ENCODE measurements at regions not wholly inside any gene's neighbourhood (a gene's known extent, or its start where the extent isn't known, plus 50 kb on each side); places are given as distances from the start of the nearest gene placed in this dataset.

DNA sequence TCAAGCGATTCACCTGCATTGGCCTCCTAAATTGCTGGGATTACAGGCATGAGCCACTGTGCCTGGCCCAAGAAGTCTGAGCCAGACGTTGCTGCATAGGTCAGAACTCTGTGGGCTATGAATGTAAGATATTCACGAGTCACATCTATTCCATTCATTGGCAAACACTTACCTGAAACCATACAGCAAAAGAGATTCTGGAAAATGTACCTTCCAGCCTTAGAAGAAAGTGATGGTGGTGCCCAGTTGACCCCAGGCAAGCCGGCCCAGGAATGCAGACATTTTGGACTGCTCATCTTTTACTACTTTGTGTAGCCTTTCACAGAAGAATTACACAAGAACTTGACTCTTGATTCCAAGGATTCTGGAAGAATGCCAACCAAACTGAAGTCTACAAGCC lies 135.6 kb upstream of the N4BP1 start:
- no peak overlapping the region for H3K9ac ChIP-seq (ENCODE audit: low read depth in 1 of 2, low read length in 2 of 2)
- H3K27ac ChIP-seq (ENCODE audit: low read depth in 1 of 2, low read length in 2 of 2) = no peak overlapping the region
- H3K4me1 ChIP-seq (ENCODE audit: control insufficient read depth in 4 of 4, insufficient read depth in 4 of 4, low read length in 3 of 4) = no peaks in the 10 kb centered on the region
- TF ChIP-seq RAD21 (IDR thresholded peaks at IDR 0.05) = no peak
- no peaks in the 10 kb centered on the region for H3K36me3 ChIP-seq (ENCODE audit: control insufficient read depth in 4 of 4, insufficient read depth in 3 of 4, low read depth in 1 of 4, low read length in 3 of 4)
- 68% methylated on average over 4 of the region's 4 CpGs for WGBS
- DNase-seq (ENCODE audit: low spot score) = no peak
- H3K27me3 ChIP-seq (ENCODE audit: control insufficient read depth in 4 of 4, insufficient read depth in 4 of 4, low read length in 3 of 4) = no peaks in the 10 kb centered on the region
- peaks cover 0 to 5% (median 4%) of the 10 kb centered on the region in 4 donors for H3K9me3 ChIP-seq (ENCODE audit: control insufficient read depth in 4 of 4, low read length in 3 of 4)
- H3K4me3 ChIP-seq (ENCODE audit: low read depth in 1 of 3, low read length in 3 of 3) = no peak overlapping the region

DNA sequence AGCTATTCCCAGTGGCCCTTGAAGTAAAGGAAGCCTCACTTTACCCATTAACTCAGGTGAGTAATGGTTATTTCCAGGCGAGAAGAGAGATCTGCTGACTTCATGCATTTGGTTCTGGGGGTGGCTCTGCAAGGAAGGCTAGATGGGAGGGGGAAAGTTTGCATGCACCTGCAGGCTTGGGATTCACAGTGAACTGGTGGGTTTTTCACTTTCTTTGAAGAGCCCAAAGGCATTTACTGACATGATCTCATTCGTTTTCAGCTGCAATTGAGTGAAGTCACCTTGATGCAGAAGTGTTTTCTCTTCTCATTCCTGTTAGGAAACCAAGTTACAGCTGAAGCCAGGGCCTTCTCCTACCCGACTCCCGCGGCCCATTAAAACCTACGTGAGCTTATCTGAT lies 131.0 kb upstream of the N4BP1 start:
- TF ChIP-seq FOXA1 (IDR thresholded peaks at IDR 0.05) (no peak), NR2F2 (IDR thresholded peaks at IDR 0.05) (no peak), EGR1 (IDR thresholded peaks at IDR 0.05; ENCODE audit: low read depth in 2 of 2) (no peak), RAD21 (IDR thresholded peaks at IDR 0.05) (no peak), FOXA2 (IDR thresholded peaks at IDR 0.05) (no peak), JUND (IDR thresholded peaks at IDR 0.05) (no peak), HNF4A (conservative IDR thresholded peaks at IDR 0.05) (no peak), YY1 (IDR thresholded peaks at IDR 0.05) (no peak), GABPA (IDR thresholded peaks at IDR 0.05 in 1 of 2, conservative IDR thresholded peaks at IDR 0.05 in 1 of 2) (no peak)
- TF ChIP-seq, protein P1, sequence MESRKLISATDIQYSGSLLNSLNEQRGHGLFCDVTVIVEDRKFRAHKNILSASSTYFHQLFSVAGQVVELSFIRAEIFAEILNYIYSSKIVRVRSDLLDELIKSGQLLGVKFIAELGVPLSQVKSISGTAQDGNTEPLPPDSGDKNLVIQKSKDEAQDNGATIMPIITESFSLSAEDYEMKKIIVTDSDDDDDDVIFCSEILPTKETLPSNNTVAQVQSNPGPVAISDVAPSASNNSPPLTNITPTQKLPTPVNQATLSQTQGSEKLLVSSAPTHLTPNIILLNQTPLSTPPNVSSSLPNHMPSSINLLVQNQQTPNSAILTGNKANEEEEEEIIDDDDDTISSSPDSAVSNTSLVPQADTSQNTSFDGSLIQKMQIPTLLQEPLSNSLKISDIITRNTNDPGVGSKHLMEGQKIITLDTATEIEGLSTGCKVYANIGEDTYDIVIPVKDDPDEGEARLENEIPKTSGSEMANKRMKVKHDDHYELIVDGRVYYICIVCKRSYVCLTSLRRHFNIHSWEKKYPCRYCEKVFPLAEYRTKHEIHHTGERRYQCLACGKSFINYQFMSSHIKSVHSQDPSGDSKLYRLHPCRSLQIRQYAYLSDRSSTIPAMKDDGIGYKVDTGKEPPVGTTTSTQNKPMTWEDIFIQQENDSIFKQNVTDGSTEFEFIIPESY (IDR thresholded peaks at IDR 0.05) = no peak
- TF ChIP-seq, protein P2, sequence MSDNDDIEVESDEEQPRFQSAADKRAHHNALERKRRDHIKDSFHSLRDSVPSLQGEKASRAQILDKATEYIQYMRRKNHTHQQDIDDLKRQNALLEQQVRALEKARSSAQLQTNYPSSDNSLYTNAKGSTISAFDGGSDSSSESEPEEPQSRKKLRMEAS (IDR thresholded peaks at IDR 0.05) = no peak
- WGBS = 65% methylated on average over 6 of the region's 6 CpGs
- no peak overlapping the region for H3K9ac ChIP-seq (ENCODE audit: low read depth in 1 of 2, low read length in 2 of 2)
- no peaks in the 10 kb centered on the region for H3K4me1 ChIP-seq (ENCODE audit: control insufficient read depth in 4 of 4, insufficient read depth in 4 of 4, low read length in 3 of 4)
- peaks cover 0 to 8% (median 4%) of the 10 kb centered on the region in 4 donors for H3K9me3 ChIP-seq (ENCODE audit: control insufficient read depth in 4 of 4, low read length in 3 of 4)
- no peaks in the 10 kb centered on the region for H3K36me3 ChIP-seq (ENCODE audit: control insufficient read depth in 4 of 4, insufficient read depth in 3 of 4, low read depth in 1 of 4, low read length in 3 of 4)
- no peaks in the 10 kb centered on the region for H3K27me3 ChIP-seq (ENCODE audit: control insufficient read depth in 4 of 4, insufficient read depth in 4 of 4, low read length in 3 of 4)
- H3K27ac ChIP-seq (ENCODE audit: low read depth in 1 of 2, low read length in 2 of 2) = no peak overlapping the region
- H3K4me3 ChIP-seq (ENCODE audit: low read depth in 1 of 3, low read length in 3 of 3) = no peak overlapping the region
- DNase-seq (ENCODE audit: low spot score) = no peak

DNA sequence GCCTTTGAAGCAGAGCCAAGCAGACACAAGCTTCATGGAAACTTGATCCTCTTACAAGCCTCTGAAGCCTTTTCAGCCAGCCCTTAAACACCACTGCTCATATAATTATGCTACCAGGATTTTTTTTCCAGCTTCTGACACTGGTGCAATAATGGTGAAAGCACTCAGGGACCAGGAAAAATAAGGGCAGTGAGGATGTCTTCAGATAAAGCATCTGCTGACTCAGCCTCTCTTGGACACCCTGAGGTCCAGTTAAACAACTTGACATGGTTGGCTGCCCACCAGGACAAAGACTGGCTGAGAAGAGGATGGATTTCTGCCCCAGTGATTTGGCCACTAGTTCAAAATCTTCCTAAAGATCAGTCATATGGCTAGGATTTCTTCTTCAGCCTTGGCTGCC lies 124.2 kb upstream of the N4BP1 start:
- Histone ChIP-seq H3K27me3 (ENCODE audit: control insufficient read depth in 4 of 4, insufficient read depth in 4 of 4, low read length in 3 of 4) (no peaks in the 10 kb centered on the region), H3K36me3 (ENCODE audit: control insufficient read depth in 4 of 4, insufficient read depth in 3 of 4, low read depth in 1 of 4, low read length in 3 of 4) (no peaks in the 10 kb centered on the region), H3K27ac (ENCODE audit: low read depth in 1 of 2, low read length in 2 of 2) (no peak overlapping the region), H3K9me3 (ENCODE audit: control insufficient read depth in 4 of 4, low read length in 3 of 4) (peaks cover 0 to 3% (median 0%) of the 10 kb centered on the region in 4 donors), H3K9ac (ENCODE audit: low read depth in 1 of 2, low read length in 2 of 2) (no peak overlapping the region), H3K4me1 (ENCODE audit: control insufficient read depth in 4 of 4, insufficient read depth in 4 of 4, low read length in 3 of 4) (no peaks in the 10 kb centered on the region), H3K4me3 (ENCODE audit: low read depth in 1 of 3, low read length in 3 of 3) (no peak overlapping the region)
- TF ChIP-seq SP1 (IDR thresholded peaks at IDR 0.05) = no peak
- no peak for TF ChIP-seq HNF4A (conservative IDR thresholded peaks at IDR 0.05)
- TF ChIP-seq, protein P3, sequence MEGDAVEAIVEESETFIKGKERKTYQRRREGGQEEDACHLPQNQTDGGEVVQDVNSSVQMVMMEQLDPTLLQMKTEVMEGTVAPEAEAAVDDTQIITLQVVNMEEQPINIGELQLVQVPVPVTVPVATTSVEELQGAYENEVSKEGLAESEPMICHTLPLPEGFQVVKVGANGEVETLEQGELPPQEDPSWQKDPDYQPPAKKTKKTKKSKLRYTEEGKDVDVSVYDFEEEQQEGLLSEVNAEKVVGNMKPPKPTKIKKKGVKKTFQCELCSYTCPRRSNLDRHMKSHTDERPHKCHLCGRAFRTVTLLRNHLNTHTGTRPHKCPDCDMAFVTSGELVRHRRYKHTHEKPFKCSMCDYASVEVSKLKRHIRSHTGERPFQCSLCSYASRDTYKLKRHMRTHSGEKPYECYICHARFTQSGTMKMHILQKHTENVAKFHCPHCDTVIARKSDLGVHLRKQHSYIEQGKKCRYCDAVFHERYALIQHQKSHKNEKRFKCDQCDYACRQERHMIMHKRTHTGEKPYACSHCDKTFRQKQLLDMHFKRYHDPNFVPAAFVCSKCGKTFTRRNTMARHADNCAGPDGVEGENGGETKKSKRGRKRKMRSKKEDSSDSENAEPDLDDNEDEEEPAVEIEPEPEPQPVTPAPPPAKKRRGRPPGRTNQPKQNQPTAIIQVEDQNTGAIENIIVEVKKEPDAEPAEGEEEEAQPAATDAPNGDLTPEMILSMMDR (IDR thresholded peaks at IDR 0.05; ENCODE audit: low read depth, low read length, missing input control) = no peak
- no peak for TF ChIP-seq FOXA2 (IDR thresholded peaks at IDR 0.05)
- no peak for TF ChIP-seq FOXA1 (IDR thresholded peaks at IDR 0.05)
- TF ChIP-seq EGR1 (IDR thresholded peaks at IDR 0.05; ENCODE audit: low read depth in 2 of 2) = no peak
- TF ChIP-seq TAF1 (conservative IDR thresholded peaks at IDR 0.05) = no peak
- TF ChIP-seq HNF4G (IDR thresholded peaks at IDR 0.05) = no peak
- TF ChIP-seq JUND (IDR thresholded peaks at IDR 0.05) = no peak
- TF ChIP-seq, protein P4, sequence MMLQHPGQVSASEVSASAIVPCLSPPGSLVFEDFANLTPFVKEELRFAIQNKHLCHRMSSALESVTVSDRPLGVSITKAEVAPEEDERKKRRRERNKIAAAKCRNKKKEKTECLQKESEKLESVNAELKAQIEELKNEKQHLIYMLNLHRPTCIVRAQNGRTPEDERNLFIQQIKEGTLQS (IDR thresholded peaks at IDR 0.05) = no peak
- DNase-seq (ENCODE audit: low spot score) = no peak
